ENCODE measurements at regions not wholly inside any gene's neighbourhood (a gene's known extent, or its start where the extent isn't known, plus 50 kb on each side); places are given as distances from the start of the nearest gene placed in this dataset.

- TF ChIP-seq CTCF (conservative IDR thresholded peaks at IDR 0.05; ENCODE audit: low read length) (no peak), EZH2phosphoT487 (IDR thresholded peaks at IDR 0.05; ENCODE audit: borderline replicate concordance, low read depth, low read length) (no peak)
These were observed 100.8 kb upstream of the CMC1 start for GRCh38 chr3:28140664-28141063.
